HEK293 (cell line): ENCODE measurements at regions not wholly inside any gene's neighbourhood (a gene's known extent, or its start where the extent isn't known, plus 50 kb on each side); places are given as distances from the start of the nearest gene placed in this dataset.

ENCODE experiments used
- CTCF ChIA-PET: fragments of 350-600 bp; formaldehyde crosslinking; extraction: SDS; loops from one replicate; lab custom pipeline; 2021; ENCODE audit warnings: antibody characterized with exemption; lab: Yijun Ruan, JAX
- POLR2A ChIA-PET: fragments of 300-600 bp; formaldehyde crosslinking; extraction: SDS; loops from one replicate; lab custom pipeline; 2020; ENCODE audit warnings: antibody characterized with exemption, inconsistent platforms; lab: Yijun Ruan, JAX
- H3K27ac ChIP-seq: fragments of 200-500 bp; sonication (Bioruptor generic); 2 replicates; pipeline ENCODE4 v1.5.1; 2014; ENCODE audit warnings: low read depth, low read length, control low read depth, inconsistent platforms; ENCODE audit errors: extremely low read depth
- H3K36me3 ChIP-seq, 2 experiments: fragments of 200-500 bp in 1 of 2; sonication (Bioruptor generic) in 1 of 2; 1 replicate in 1 of 2; 2 replicates in 1 of 2; pipeline ENCODE4 v1.5.1; 2014 to 2017; ENCODE audit warnings: inconsistent platforms in 2 of 2, low read length in 2 of 2; ENCODE audit not compliant: control insufficient read depth in 2 of 2, insufficient read depth in 1 of 2
- H3K4me1 ChIP-seq: fragments of 200-500 bp; sonication (Bioruptor generic); 2 replicates; pipeline ENCODE4 v1.5.1; 2014; ENCODE audit warnings: mild to moderate bottlenecking, low read length, inconsistent platforms; ENCODE audit not compliant: control insufficient read depth, insufficient read depth
- H3K4me3 ChIP-seq: 2 replicates; pipeline ENCODE4 v1.5.1; 2011; ENCODE audit warnings: low read depth, mild to moderate bottlenecking, control low read depth, low read length, moderate library complexity
- H3K9me3 ChIP-seq: fragments of 200-500 bp; sonication (Bioruptor generic); 2 replicates; pipeline ENCODE4 v1.5.1; 2014; ENCODE audit warnings: low read depth, low read length, inconsistent platforms; ENCODE audit not compliant: control insufficient read depth, insufficient read depth
- KLF9 ChIP-seq: fragments of 450-650 bp; formaldehyde crosslinking; IDR thresholded peaks from 2 replicates; pipeline ENCODE4 v1.5.1; 2016; ENCODE audit warnings: missing biosample characterization, missing genetic modification characterization, low read depth
- MYNN ChIP-seq: fragments of 450-650 bp; formaldehyde crosslinking; IDR thresholded peaks from 2 replicates; pipeline ENCODE4 v1.5.1; 2016; ENCODE audit warnings: missing biosample characterization, missing genetic modification characterization, borderline replicate concordance
- SP2 ChIP-seq: fragments of 450-650 bp; formaldehyde crosslinking; IDR thresholded peaks from 2 replicates; pipeline ENCODE4 v1.5.1; 2016; ENCODE audit warnings: missing biosample characterization, missing genetic modification characterization
- TCF7L2 ChIP-seq: IDR thresholded peaks from 2 replicates; pipeline ENCODE4 v1.6.1; 2011; ENCODE audit warnings: low read depth, mild to moderate bottlenecking, inconsistent platforms, low read length, moderate library complexity, borderline replicate concordance
- TRIM28 ChIP-seq: IDR thresholded peaks from 2 replicates; pipeline ENCODE4 v1.6.1; 2011; ENCODE audit warnings: low read length, control low read depth, borderline replicate concordance
- ZNF10 ChIP-seq: fragments of 450-650 bp; formaldehyde crosslinking; IDR thresholded peaks from 2 replicates; pipeline ENCODE4 v1.5.1; 2017; ENCODE audit warnings: missing biosample characterization, missing genetic modification characterization
- ZNF132 ChIP-seq: fragments of 450-650 bp; formaldehyde crosslinking; IDR thresholded peaks from 2 replicates; pipeline ENCODE4 v1.5.1; 2017; ENCODE audit warnings: missing biosample characterization, missing genetic modification characterization, borderline replicate concordance
- ZNF146 ChIP-seq: fragments of 450-650 bp; formaldehyde crosslinking; IDR thresholded peaks from 2 replicates; pipeline ENCODE4 v1.5.1; 2016; ENCODE audit warnings: missing biosample characterization, missing genetic modification characterization
- ZNF175 ChIP-seq: fragments of 450-650 bp; formaldehyde crosslinking; IDR thresholded peaks from 2 replicates; pipeline ENCODE4 v1.5.1; 2016; ENCODE audit warnings: missing biosample characterization, missing genetic modification characterization
- ZNF239 ChIP-seq: fragments of 450-650 bp; formaldehyde crosslinking; IDR thresholded peaks from 2 replicates; pipeline ENCODE4 v1.5.1; 2016; ENCODE audit warnings: missing biosample characterization, missing genetic modification characterization
- ZNF514 ChIP-seq: fragments of 450-650 bp; formaldehyde crosslinking; IDR thresholded peaks from 2 replicates; pipeline ENCODE4 v1.5.1; 2016; ENCODE audit warnings: missing biosample characterization, missing genetic modification characterization
- ZNF530 ChIP-seq: fragments of 450-650 bp; formaldehyde crosslinking; IDR thresholded peaks from 2 replicates; pipeline ENCODE4 v1.5.1; 2016; ENCODE audit warnings: low read depth, missing biosample characterization, missing genetic modification characterization
- ZNF600 ChIP-seq: fragments of 450-650 bp; formaldehyde crosslinking; IDR thresholded peaks from 2 replicates; pipeline ENCODE4 v1.5.1; 2016; ENCODE audit warnings: missing biosample characterization, missing genetic modification characterization
- ZNF624 ChIP-seq: fragments of 450-650 bp; formaldehyde crosslinking; IDR thresholded peaks from 2 replicates; pipeline ENCODE4 v1.5.1; 2017; ENCODE audit warnings: missing biosample characterization, missing genetic modification characterization
- ZNF785 ChIP-seq: fragments of 450-650 bp; formaldehyde crosslinking; IDR thresholded peaks from 2 replicates; pipeline ENCODE4 v1.5.1; 2016; ENCODE audit warnings: missing biosample characterization, missing genetic modification characterization
- ZSCAN23 ChIP-seq: fragments of 450-650 bp; formaldehyde crosslinking; IDR thresholded peaks from 2 replicates; pipeline ENCODE4 v1.5.1; 2016; ENCODE audit warnings: missing biosample characterization, missing genetic modification characterization
- TF ChIP-seq, protein P1 (sequence below): fragments of 450-650 bp; formaldehyde crosslinking; IDR thresholded peaks from 2 replicates; pipeline ENCODE4 v1.5.1; 2016; ENCODE audit warnings: missing biosample characterization, missing genetic modification characterization
- TF ChIP-seq, protein P2 (sequence below): fragments of 450-650 bp; formaldehyde crosslinking; IDR thresholded peaks from 2 replicates; pipeline ENCODE4 v1.5.1; 2016; ENCODE audit warnings: missing biosample characterization, missing genetic modification characterization

DNA sequence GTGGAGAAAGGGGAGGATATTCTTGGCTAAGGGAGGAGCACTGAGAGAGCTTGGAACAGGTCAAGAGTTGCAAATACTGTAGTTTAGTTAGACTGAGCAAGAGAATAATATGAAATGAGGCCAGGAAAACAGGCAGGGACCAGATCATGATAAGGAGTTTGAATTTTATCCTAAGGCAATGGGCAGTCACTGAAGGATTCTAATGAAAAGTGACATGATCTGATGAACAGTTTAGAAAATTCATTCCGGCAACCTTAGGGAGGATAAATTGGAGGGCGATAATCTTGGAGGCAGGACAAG, 276.1 kb downstream of the PLK2 start:
- Histone ChIP-seq H3K4me1 (no peaks in the 10 kb centered on the region), H3K9me3 (no peaks in the 10 kb centered on the region), H3K4me3 (no peak overlapping the region), H3K27ac (no peak overlapping the region), H3K36me3 (no peaks in the 10 kb centered on the region)
- ChIA-PET CTCF (interaction anchor here (0.9 to 1.0 kb wide), 3 partner anchors 10 to 278 kb away, joined by 4 to 7 read pairs (median 5); no protein-coding TSS in a partner anchor), POLR2A (no interaction called here)
- TF ChIP-seq SP2 (tag by site-specific recombination) (no peak), ZNF239 (no peak), ZNF10 (tag by site-specific recombination) (no peak)
- TF ChIP-seq, protein P1, sequence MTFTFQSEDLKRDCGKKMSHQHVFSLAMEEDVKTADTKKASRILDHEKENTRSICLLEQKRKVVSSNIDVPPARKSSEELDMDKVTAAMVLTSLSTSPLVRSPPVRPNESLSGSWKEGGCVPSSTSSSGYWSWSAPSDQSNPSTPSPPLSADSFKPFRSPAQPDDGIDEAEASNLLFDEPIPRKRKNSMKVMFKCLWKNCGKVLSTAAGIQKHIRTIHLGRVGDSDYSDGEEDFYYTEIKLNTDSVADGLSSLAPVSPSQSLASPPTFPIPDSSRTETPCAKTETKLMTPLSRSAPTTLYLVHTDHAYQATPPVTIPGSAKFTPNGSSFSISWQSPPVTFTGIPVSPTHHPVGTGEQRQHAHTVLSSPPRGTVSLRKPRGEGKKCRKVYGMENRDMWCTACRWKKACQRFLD (tag by site-specific recombination): no peak

DNA sequence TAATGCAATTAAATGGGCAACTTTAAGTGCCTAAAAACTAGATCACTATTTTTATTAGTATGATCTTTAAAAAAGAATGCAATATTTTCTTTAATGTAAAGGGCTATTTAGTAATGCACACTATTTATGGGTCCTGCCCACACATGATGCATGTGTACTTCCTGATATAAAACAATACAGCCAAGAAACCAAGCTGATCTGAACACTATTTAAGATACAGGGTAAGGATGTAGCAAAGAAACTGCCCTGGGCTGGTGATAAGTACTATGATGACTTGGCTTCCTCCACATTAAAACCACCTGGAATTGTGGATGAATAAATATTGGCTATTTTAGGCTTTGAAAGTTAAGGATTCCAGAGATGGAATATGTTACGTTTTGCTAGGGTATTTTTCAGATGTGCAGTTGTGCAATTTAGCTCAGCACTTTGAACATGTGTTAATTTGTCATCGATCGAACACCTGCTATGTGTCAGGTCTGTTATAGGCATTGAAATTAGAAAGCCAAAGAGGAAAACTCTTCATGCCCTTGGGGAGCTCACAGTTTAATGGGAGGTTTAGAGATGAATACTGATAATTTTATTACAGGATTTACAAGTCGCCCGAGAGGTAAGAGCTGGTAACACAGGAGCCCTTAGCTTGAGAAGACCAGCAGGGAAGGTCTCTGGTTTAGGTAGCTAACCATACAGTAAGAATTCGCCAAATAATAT, 276.7 kb downstream of the PLK2 start:
- H3K9me3 ChIP-seq: no peaks in the 10 kb centered on the region
- ChIA-PET CTCF (interaction anchor here (0.5 to 1.0 kb wide), 4 partner anchors 9 to 278 kb away, joined by 4 to 7 read pairs (median 4); no protein-coding TSS in a partner anchor), POLR2A (no interaction called here)
- no peaks in the 10 kb centered on the region for H3K36me3 ChIP-seq
- H3K4me3 ChIP-seq: no peak overlapping the region
- TF ChIP-seq ZNF146 (no peak), ZNF132 (tag by site-specific recombination) (no peak), ZNF624 (no peak), ZNF530 (tag by site-specific recombination) (no peak), ZSCAN23 (no peak), ZNF785 (no peak), ZNF600 (tag by site-specific recombination) (no peak)
- TF ChIP-seq, protein P2, sequence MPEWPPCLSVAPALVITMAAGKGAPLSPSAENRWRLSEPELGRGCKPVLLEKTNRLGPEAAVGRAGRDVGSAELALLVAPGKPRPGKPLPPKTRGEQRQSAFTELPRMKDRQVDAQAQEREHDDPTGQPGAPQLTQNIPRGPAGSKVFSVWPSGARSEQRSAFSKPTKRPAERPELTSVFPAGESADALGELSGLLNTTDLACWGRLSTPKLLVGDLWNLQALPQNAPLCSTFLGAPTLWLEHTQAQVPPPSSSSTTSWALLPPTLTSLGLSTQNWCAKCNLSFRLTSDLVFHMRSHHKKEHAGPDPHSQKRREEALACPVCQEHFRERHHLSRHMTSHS: no peak
- H3K27ac ChIP-seq: no peak overlapping the region
- no peaks in the 10 kb centered on the region for H3K4me1 ChIP-seq

DNA sequence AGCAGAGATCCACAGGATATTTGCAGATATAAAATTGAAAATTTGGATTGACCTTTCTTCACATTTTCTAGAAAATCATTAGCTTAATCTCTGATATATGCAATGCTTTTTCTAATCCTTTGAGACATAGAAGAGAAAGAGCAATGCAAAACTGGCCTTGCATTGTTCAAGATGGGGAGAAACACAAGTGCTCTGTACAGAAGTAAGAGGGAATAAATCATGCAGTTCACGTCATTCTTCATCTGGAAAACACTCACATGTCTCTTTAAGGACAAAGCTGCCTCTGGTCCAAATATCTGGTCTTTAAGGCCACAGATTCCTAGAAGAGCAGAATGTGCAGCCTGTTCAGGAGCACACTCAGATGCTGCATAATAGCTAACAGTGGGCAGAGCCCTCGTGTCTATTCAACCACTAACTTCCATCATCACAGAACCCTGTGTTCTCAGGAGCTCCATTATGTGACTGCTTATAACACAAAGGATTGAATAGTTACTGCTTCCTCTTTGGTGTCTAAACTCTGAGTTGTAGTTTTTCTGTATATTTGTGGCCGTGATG, 277.5 kb downstream of the PLK2 start:
- Histone ChIP-seq H3K9me3 (no peaks in the 10 kb centered on the region), H3K27ac (no peak overlapping the region), H3K4me3 (no peak overlapping the region), H3K36me3 (no peaks in the 10 kb centered on the region), H3K4me1 (no peaks in the 10 kb centered on the region)
- POLR2A ChIA-PET: no interaction called here
- CTCF ChIA-PET: no interaction called here
- TF ChIP-seq MYNN (no peak), KLF9 (tag by site-specific recombination) (no peak), TRIM28 (no peak)

DNA sequence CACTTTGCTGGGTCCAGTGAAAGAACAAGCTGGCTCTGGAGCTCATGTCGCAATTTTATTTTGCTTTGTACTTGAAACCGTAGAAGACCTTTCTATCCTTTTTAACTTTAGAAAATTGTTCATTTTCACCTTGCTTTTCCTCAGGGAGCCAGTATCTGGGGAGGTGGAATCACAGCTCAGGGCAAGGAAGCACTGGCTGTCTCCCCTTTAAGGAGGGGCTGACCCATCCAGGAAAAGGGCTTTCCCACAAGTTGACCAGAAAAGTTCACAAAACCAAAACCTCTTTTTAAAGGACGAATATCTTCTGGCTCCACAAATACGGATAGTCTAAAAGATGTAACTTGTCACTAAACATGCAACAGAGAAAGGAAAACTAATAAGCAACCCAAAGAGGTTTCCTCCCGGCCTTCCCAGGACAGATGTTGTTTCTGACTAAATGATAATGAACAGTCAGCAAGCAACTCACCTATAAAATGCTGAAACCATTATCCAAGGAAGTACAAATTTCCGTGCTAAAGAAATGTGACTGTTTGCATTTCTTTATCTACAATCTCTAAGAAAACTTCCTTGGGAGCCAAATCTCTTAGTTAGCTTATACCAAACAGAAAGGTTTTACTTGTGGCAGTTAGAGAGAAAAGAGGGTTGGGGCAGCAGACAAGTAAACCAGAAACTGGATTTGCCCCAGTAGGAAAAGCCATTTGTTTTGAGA, 278.2 kb downstream of the PLK2 start:
- no peaks in the 10 kb centered on the region for H3K36me3 ChIP-seq
- CTCF ChIA-PET: interaction anchor here (0.6 kb wide), 1 partner anchor 1195 kb away, joined by 3 read pairs; no protein-coding TSS in a partner anchor

More for the DNA sequence above, 278.2 kb downstream of the PLK2 start:
- POLR2A ChIA-PET: no interaction called here
- Histone ChIP-seq H3K27ac (no peak overlapping the region), H3K9me3 (no peaks in the 10 kb centered on the region), H3K4me3 (no peak overlapping the region), H3K4me1 (no peaks in the 10 kb centered on the region)
- no peak for TF ChIP-seq ZNF239
- TF ChIP-seq ZNF514 (tag by site-specific recombination): no peak
- TF ChIP-seq ZNF175 (tag by site-specific recombination): no peak
- no peak for TF ChIP-seq TCF7L2
